Ascending aorta (tissue), 2 donors: ENCODE measurements at regions not wholly inside any gene's neighbourhood (a gene's known extent, or its start where the extent isn't known, plus 50 kb on each side); places are given as distances from the start of the nearest gene placed in this dataset.
"Not testable (repeated sequence)": the region's sequence is repeated elsewhere in the genome, so short reads cannot be mapped to it uniquely, and the experiment has no call there.

Experiments used
- DNase-seq, 2 donors: peaks; one replicate each; pipeline ENCODE4 v3.0.0-alpha.2; 2019; ENCODE audit warnings: low spot score in 2 of 2
- H3K27ac ChIP-seq, 2 donors: fragments of 200-600 bp; sonication (generic); one replicate each; pipeline ENCODE4 v1.5.1; 2016 to 2017; ENCODE audit warnings: mild to moderate bottlenecking in 1 of 2
- H3K27me3 ChIP-seq: fragments of 200-600 bp; sonication (generic); one replicate; pipeline ENCODE4 v1.5.1; 2017
- H3K36me3 ChIP-seq, 2 donors: fragments of 200-600 bp; sonication (generic); one replicate each; pipeline ENCODE4 v1.5.1; 2016
- H3K4me1 ChIP-seq, 2 donors: fragments of 200-600 bp; sonication (generic); one replicate each; pipeline ENCODE4 v1.5.1; 2016 to 2017; ENCODE audit warnings: mild to moderate bottlenecking in 1 of 2
- H3K4me3 ChIP-seq, 2 donors: fragments of 200-600 bp; sonication (generic); one replicate each; pipeline ENCODE4 v1.5.1; 2016 to 2017; ENCODE audit warnings: mild to moderate bottlenecking in 1 of 2
- H3K9me3 ChIP-seq, 2 donors: fragments of 200-600 bp; sonication (generic); one replicate each; pipeline ENCODE4 v1.5.1; 2016
- CTCF ChIP-seq, 3 experiments: fragments of 200-600 bp in 2 of 3; fragments of 450-650 bp in 1 of 3; sonication (generic) in 2 of 3; IDR thresholded peaks; one replicate each; pipeline ENCODE4 v1.5.1; 2016 to 2019; ENCODE audit warnings: antibody characterized with exemption in 3 of 3, mild to moderate bottlenecking in 1 of 3, moderate library complexity in 1 of 3
- intact Hi-C: fragments of 100-400 bp; cut with DNase I; formaldehyde crosslinking; loops from one replicate; pipeline ENCODE4 v1.15.1; 2023

- intact Hi-C loops, result no loop called here
- TF ChIP-seq CTCF (IDR thresholded peaks at IDR 0.05), result no peak
- Histone ChIP-seq H3K9me3 (no peaks in the 10 kb centered on the region), H3K4me3 (no peak overlapping the region), H3K27me3 (no peaks in the 10 kb centered on the region), H3K4me1 (no peaks in the 10 kb centered on the region), H3K27ac (no peak overlapping the region), H3K36me3 (no peaks in the 10 kb centered on the region)
- DNase-seq, result no peak
These were observed 1375.9 kb upstream of the RAG2 start for GRCh38 chr11:37973941-37974340.

- DNase-seq, result no peak
- Histone ChIP-seq H3K36me3 (no peaks in the 10 kb centered on the region), H3K4me1 (no peaks in the 10 kb centered on the region), H3K27ac (no peak overlapping the region), H3K27me3 (no peaks in the 10 kb centered on the region), H3K4me3 (no peak overlapping the region), H3K9me3 (no peaks in the 10 kb centered on the region)
- TF ChIP-seq CTCF (IDR thresholded peaks at IDR 0.05), result no peak
- intact Hi-C loops, result no loop called here
These were observed 1374.7 kb upstream of the RAG2 start for GRCh38 chr11:37972691-37973090.

GRCh38 chr11:37969336-37969735 is 1371.3 kb upstream of the RAG2 start:
- H3K9me3 ChIP-seq, H3K4me1 ChIP-seq, DNase-seq, intact Hi-C loops, H3K4me3 ChIP-seq, H3K27ac ChIP-seq, H3K36me3 ChIP-seq, H3K27me3 ChIP-seq: not testable (repeated sequence)

- no peak for TF ChIP-seq CTCF (IDR thresholded peaks at IDR 0.05)
These were observed 1370.1 kb upstream of the RAG2 start for GRCh38 chr11:37968148-37968547.

GRCh38 chr11:37967635-37968034 is 1369.6 kb upstream of the RAG2 start:
- DNase-seq, result no peak
- Histone ChIP-seq H3K27me3 (no peaks in the 10 kb centered on the region), H3K9me3 (no peaks in the 10 kb centered on the region), H3K27ac (no peak overlapping the region), H3K36me3 (no peaks in the 10 kb centered on the region), H3K4me1 (no peaks in the 10 kb centered on the region), H3K4me3 (no peak overlapping the region)
- no peak for TF ChIP-seq CTCF (IDR thresholded peaks at IDR 0.05)
- intact Hi-C loops, result no loop called here

More at GRCh38 chr11:37968148-37968547, 1370.1 kb upstream of the RAG2 start:
- intact Hi-C loops, result no loop called here
- H3K4me1 ChIP-seq, result no peaks in the 10 kb centered on the region
- H3K27ac ChIP-seq, result no peak overlapping the region
- no peaks in the 10 kb centered on the region for H3K27me3 ChIP-seq
- H3K9me3 ChIP-seq, result no peaks in the 10 kb centered on the region
- H3K36me3 ChIP-seq, result no peaks in the 10 kb centered on the region
- no peak overlapping the region for H3K4me3 ChIP-seq
- DNase-seq, result no peak

GRCh38 chr11:37963440-37963839 is 1365.4 kb upstream of the RAG2 start:
- Histone ChIP-seq H3K27me3 (no peaks in the 10 kb centered on the region), H3K4me3 (no peak overlapping the region), H3K27ac (no peak overlapping the region), H3K9me3 (no peaks in the 10 kb centered on the region), H3K36me3 (no peaks in the 10 kb centered on the region), H3K4me1 (no peaks in the 10 kb centered on the region)
- TF ChIP-seq CTCF (IDR thresholded peaks at IDR 0.05), result no peak
- no peak for DNase-seq
- intact Hi-C loops, result no loop called here
